Liver (tissue), 8 donors: ENCODE measurements at regions not wholly inside any gene's neighbourhood (a gene's known extent, or its start where the extent isn't known, plus 50 kb on each side); places are given as distances from the start of the nearest gene placed in this dataset.

Experiments
- DNase-seq: peaks from one replicate; pipeline ENCODE4 v3.0.0-alpha.2; 2017; ENCODE audit warnings: low spot score
- H3K27ac ChIP-seq, 2 donors: one replicate each; pipeline ENCODE4 v1.7.0; 2013; ENCODE audit warnings: inconsistent platforms in 2 of 2, low read length in 2 of 2, control low read depth in 1 of 2, low read depth in 1 of 2, mild to moderate bottlenecking in 1 of 2
- H3K27me3 ChIP-seq, 4 donors: one replicate each; pipeline versions ENCODE4 v1.6.1 to v1.7.0; 2013; ENCODE audit warnings: low read length in 3 of 4, inconsistent platforms in 1 of 4, mild to moderate bottlenecking in 1 of 4, moderate library complexity in 1 of 4; ENCODE audit not compliant: control insufficient read depth in 4 of 4, insufficient read depth in 4 of 4
- H3K36me3 ChIP-seq, 4 donors: one replicate each; pipeline versions ENCODE4 v1.6.1 to v1.7.0; 2013; ENCODE audit warnings: low read length in 3 of 4, mild to moderate bottlenecking in 3 of 4, low read depth in 1 of 4, moderate library complexity in 1 of 4; ENCODE audit not compliant: control insufficient read depth in 4 of 4, insufficient read depth in 3 of 4
- H3K4me1 ChIP-seq, 4 donors: one replicate each; pipeline versions ENCODE4 v1.6.1 to v1.7.0; 2013; ENCODE audit warnings: low read length in 3 of 4, mild to moderate bottlenecking in 3 of 4, moderate library complexity in 1 of 4; ENCODE audit not compliant: control insufficient read depth in 4 of 4, insufficient read depth in 4 of 4
- H3K4me3 ChIP-seq, 3 donors: one replicate each; pipeline versions ENCODE4 v1.6.1 to v1.7.0; 2013; ENCODE audit warnings: low read length in 3 of 3, control low read depth in 1 of 3, low read depth in 1 of 3, mild to moderate bottlenecking in 1 of 3
- H3K9ac ChIP-seq, 2 donors: one replicate each; pipeline ENCODE4 v1.7.0; 2013; ENCODE audit warnings: low read length in 2 of 2, mild to moderate bottlenecking in 2 of 2, moderate library complexity in 2 of 2, control low read depth in 1 of 2, low read depth in 1 of 2
- H3K9me3 ChIP-seq, 4 donors: one replicate each; pipeline versions ENCODE4 v1.6.1 to v1.7.0; 2013; ENCODE audit warnings: low read length in 3 of 4; ENCODE audit not compliant: control insufficient read depth in 4 of 4
- ATF3 ChIP-seq: IDR thresholded peaks from 2 replicates; pipeline ENCODE4 v1.6.1; 2016; ENCODE audit warnings: antibody characterized with exemption
- EGR1 ChIP-seq, 2 donors: IDR thresholded peaks; 2 replicates each; pipeline ENCODE4 v1.6.1; 2016 to 2018; ENCODE audit warnings: antibody characterized with exemption in 2 of 2, low read depth in 2 of 2
- FOXA1 ChIP-seq: IDR thresholded peaks from 2 replicates; pipeline ENCODE4 v1.6.1; 2016; ENCODE audit warnings: antibody characterized with exemption
- FOXA2 ChIP-seq: IDR thresholded peaks from 2 replicates; pipeline ENCODE4 v1.6.1; 2016; ENCODE audit warnings: antibody characterized with exemption
- GABPA ChIP-seq, 2 donors: IDR thresholded peaks in 1 of 2; conservative IDR thresholded peaks in 1 of 2; 2 replicates each; pipeline ENCODE4 v1.6.1; 2016; ENCODE audit warnings: antibody characterized with exemption in 2 of 2, mild to moderate bottlenecking in 1 of 2, moderate library complexity in 1 of 2
- HNF4A ChIP-seq, 2 donors: conservative IDR thresholded peaks; 2 replicates each; pipeline ENCODE4 v1.6.1; 2016; ENCODE audit warnings: antibody characterized with exemption in 2 of 2, mild to moderate bottlenecking in 2 of 2
- HNF4G ChIP-seq: IDR thresholded peaks from 2 replicates; pipeline ENCODE4 v1.6.1; 2016; ENCODE audit warnings: antibody characterized with exemption
- JUND ChIP-seq, 2 donors: IDR thresholded peaks; 2 replicates each; pipeline ENCODE4 v1.6.1; 2016; ENCODE audit warnings: antibody characterized with exemption in 2 of 2
- NR2F2 ChIP-seq: IDR thresholded peaks from 2 replicates; pipeline ENCODE4 v1.6.1; 2016; ENCODE audit warnings: antibody characterized with exemption
- RAD21 ChIP-seq, 2 donors: IDR thresholded peaks; 2 replicates each; pipeline ENCODE4 v1.6.1; 2016; ENCODE audit warnings: antibody characterized with exemption in 2 of 2, mild to moderate bottlenecking in 2 of 2
- RXRA ChIP-seq, 2 donors: IDR thresholded peaks; 2 replicates each; pipeline ENCODE4 v1.6.1; 2017 to 2018; ENCODE audit warnings: antibody characterized with exemption in 2 of 2, mild to moderate bottlenecking in 1 of 2
- SP1 ChIP-seq: IDR thresholded peaks from 2 replicates; pipeline ENCODE4 v1.6.1; 2018; ENCODE audit warnings: antibody characterized with exemption, mild to moderate bottlenecking
- TAF1 ChIP-seq: conservative IDR thresholded peaks from 2 replicates; pipeline ENCODE4 v1.6.1; 2016; ENCODE audit warnings: antibody characterized with exemption, mild to moderate bottlenecking
- YY1 ChIP-seq: IDR thresholded peaks from 2 replicates; pipeline ENCODE4 v1.6.1; 2016; ENCODE audit warnings: antibody characterized with exemption, mild to moderate bottlenecking
- WGBS: extraction: QIAGEN DNeasy Blood & Tissue Kit; methylation state at CpG from one replicate; pipeline ENCODE4 v1.1.7; 2013; 5-methylcytosine and 5-hydroxymethylcytosine counted together
- TF ChIP-seq, protein P1 (sequence below): IDR thresholded peaks from 2 replicates; pipeline ENCODE4 v1.6.1; 2016; ENCODE audit warnings: antibody characterized with exemption, mild to moderate bottlenecking
- TF ChIP-seq, protein P2 (sequence below): fragments of 150-350 bp; IDR thresholded peaks from 2 replicates; pipeline ENCODE4 v1.5.1; 2017; ENCODE audit warnings: improper control_type of control experiment, low read depth, low read length; ENCODE audit not compliant: missing input control
- TF ChIP-seq, protein P3 (sequence below): IDR thresholded peaks from 2 replicates; pipeline ENCODE4 v1.6.1; 2016; ENCODE audit warnings: antibody characterized with exemption
- donor health status: healthy.
- donor health status: healthy.
- donor health status: healthy.
- donor health status: healthy.
- donor health status: healthy.

DNA sequence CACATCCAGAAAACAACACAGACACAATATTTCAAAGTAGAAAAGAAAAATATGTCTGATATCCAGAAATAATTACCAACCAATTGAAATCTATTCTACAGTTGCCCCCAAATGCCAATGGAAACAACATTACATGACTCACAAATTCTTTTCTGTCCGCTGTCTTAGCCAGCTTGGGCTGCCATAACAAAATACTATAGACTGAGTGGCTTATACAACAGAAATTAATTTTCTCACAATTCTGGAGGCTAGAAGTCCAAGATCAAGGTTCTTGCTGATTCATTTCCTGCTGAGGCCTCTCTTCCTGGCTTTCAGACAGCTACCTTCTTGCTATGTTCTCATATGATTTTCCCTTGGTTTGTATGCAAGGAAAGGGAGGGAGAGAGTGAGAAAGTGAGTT, 698.1 kb downstream of the DHX35 start:
- 92% methylated on average over 1 of the region's 1 CpG for WGBS
- no peak overlapping the region for H3K9ac ChIP-seq
- DNase-seq, result no peak
- H3K4me3 ChIP-seq, result no peak overlapping the region
- no peak overlapping the region for H3K27ac ChIP-seq
- H3K36me3 ChIP-seq, result no peaks in the 10 kb centered on the region
- peaks cover 0 to 6% (median 0%) of the 10 kb centered on the region in 4 donors for H3K27me3 ChIP-seq
- peaks cover 0 to 2% (median 0%) of the 10 kb centered on the region in 4 donors for H3K9me3 ChIP-seq
- no peak for TF ChIP-seq FOXA1
- no peak for TF ChIP-seq TAF1
- TF ChIP-seq RAD21 (IDR thresholded peaks at IDR 0.05), result no peak
- no peak for TF ChIP-seq JUND (IDR thresholded peaks at IDR 0.05)
- no peak for TF ChIP-seq SP1
- no peak for TF ChIP-seq HNF4G
- no peak for TF ChIP-seq HNF4A (conservative IDR thresholded peaks at IDR 0.05)
- TF ChIP-seq, protein P1, sequence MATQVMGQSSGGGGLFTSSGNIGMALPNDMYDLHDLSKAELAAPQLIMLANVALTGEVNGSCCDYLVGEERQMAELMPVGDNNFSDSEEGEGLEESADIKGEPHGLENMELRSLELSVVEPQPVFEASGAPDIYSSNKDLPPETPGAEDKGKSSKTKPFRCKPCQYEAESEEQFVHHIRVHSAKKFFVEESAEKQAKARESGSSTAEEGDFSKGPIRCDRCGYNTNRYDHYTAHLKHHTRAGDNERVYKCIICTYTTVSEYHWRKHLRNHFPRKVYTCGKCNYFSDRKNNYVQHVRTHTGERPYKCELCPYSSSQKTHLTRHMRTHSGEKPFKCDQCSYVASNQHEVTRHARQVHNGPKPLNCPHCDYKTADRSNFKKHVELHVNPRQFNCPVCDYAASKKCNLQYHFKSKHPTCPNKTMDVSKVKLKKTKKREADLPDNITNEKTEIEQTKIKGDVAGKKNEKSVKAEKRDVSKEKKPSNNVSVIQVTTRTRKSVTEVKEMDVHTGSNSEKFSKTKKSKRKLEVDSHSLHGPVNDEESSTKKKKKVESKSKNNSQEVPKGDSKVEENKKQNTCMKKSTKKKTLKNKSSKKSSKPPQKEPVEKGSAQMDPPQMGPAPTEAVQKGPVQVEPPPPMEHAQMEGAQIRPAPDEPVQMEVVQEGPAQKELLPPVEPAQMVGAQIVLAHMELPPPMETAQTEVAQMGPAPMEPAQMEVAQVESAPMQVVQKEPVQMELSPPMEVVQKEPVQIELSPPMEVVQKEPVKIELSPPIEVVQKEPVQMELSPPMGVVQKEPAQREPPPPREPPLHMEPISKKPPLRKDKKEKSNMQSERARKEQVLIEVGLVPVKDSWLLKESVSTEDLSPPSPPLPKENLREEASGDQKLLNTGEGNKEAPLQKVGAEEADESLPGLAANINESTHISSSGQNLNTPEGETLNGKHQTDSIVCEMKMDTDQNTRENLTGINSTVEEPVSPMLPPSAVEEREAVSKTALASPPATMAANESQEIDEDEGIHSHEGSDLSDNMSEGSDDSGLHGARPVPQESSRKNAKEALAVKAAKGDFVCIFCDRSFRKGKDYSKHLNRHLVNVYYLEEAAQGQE, result no peak
- TF ChIP-seq FOXA2, result no peak
- TF ChIP-seq, protein P2, sequence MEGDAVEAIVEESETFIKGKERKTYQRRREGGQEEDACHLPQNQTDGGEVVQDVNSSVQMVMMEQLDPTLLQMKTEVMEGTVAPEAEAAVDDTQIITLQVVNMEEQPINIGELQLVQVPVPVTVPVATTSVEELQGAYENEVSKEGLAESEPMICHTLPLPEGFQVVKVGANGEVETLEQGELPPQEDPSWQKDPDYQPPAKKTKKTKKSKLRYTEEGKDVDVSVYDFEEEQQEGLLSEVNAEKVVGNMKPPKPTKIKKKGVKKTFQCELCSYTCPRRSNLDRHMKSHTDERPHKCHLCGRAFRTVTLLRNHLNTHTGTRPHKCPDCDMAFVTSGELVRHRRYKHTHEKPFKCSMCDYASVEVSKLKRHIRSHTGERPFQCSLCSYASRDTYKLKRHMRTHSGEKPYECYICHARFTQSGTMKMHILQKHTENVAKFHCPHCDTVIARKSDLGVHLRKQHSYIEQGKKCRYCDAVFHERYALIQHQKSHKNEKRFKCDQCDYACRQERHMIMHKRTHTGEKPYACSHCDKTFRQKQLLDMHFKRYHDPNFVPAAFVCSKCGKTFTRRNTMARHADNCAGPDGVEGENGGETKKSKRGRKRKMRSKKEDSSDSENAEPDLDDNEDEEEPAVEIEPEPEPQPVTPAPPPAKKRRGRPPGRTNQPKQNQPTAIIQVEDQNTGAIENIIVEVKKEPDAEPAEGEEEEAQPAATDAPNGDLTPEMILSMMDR, result no peak
- TF ChIP-seq ATF3, result no peak
- no peak for TF ChIP-seq NR2F2
- no peaks in the 10 kb centered on the region for H3K4me1 ChIP-seq

DNA sequence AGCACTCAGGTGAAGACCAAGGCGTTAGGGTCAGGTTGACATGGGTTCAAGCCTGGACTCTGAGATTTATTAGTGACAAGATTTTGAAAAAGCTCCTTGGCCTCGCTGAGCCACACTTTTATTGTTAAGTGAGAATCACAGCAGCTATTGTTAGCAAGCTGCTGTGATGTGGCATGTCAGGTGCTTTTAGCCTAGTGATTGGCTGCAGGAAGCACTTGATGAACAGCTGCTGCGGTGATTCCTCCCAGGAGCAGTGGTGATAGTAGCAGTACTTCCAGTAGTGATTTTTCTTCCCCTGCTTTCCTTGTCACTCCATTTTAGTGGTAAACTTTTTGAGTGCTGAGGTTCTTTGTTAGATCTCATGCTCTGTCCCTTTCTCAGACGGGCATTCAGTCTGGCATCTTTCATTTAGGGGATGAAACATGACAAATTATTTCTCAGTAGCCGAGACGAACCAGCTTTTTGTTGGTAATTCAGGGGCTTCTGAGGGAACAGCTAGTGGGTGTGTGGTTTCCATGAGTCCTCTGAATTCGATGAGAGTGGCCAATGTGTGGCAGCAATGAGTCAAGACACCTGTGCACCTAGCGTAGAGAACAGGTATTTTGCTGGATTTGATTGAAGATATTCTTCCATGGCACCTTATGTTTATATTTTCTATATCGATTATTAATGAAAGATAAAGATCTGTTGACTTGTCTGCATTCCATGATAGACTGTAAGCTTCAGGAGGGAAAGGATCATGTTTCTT, 696.7 kb downstream of the DHX35 start:
- H3K9ac ChIP-seq, result no peak overlapping the region
- H3K4me1 ChIP-seq, result no peaks in the 10 kb centered on the region
- TF ChIP-seq HNF4A (conservative IDR thresholded peaks at IDR 0.05) (no peak), RAD21 (IDR thresholded peaks at IDR 0.05) (peak in 1 of 2 donors; percentile 24)
- no peak overlapping the region for H3K4me3 ChIP-seq
- no peak for DNase-seq
- 71% methylated on average over 9 of the region's 9 CpGs for WGBS
- H3K9me3 ChIP-seq, result peaks cover 0 to 2% (median 0%) of the 10 kb centered on the region in 4 donors
- H3K36me3 ChIP-seq, result no peaks in the 10 kb centered on the region
- H3K27me3 ChIP-seq, result peaks cover 0 to 4% (median 0%) of the 10 kb centered on the region in 4 donors
- no peak overlapping the region for H3K27ac ChIP-seq

- Histone ChIP-seq H3K4me3 (no peak overlapping the region), H3K9ac (no peak overlapping the region), H3K9me3 (no peaks in the 10 kb centered on the region), H3K4me1 (no peaks in the 10 kb centered on the region), H3K27ac (no peak overlapping the region), H3K36me3 (no peaks in the 10 kb centered on the region), H3K27me3 (no peaks in the 10 kb centered on the region)
- 78% methylated on average over 4 of the region's 4 CpGs for WGBS
- DNase-seq, result no peak
- no peak for TF ChIP-seq FOXA1
- no peak for TF ChIP-seq NR2F2
- no peak for TF ChIP-seq GABPA (IDR thresholded peaks at IDR 0.05 in 1 of 2, conservative IDR thresholded peaks at IDR 0.05 in 1 of 2)
- no peak for TF ChIP-seq SP1
- TF ChIP-seq JUND (IDR thresholded peaks at IDR 0.05), result no peak
- no peak for TF ChIP-seq ATF3
- TF ChIP-seq RXRA (IDR thresholded peaks at IDR 0.05), result no peak
- TF ChIP-seq, protein P3, sequence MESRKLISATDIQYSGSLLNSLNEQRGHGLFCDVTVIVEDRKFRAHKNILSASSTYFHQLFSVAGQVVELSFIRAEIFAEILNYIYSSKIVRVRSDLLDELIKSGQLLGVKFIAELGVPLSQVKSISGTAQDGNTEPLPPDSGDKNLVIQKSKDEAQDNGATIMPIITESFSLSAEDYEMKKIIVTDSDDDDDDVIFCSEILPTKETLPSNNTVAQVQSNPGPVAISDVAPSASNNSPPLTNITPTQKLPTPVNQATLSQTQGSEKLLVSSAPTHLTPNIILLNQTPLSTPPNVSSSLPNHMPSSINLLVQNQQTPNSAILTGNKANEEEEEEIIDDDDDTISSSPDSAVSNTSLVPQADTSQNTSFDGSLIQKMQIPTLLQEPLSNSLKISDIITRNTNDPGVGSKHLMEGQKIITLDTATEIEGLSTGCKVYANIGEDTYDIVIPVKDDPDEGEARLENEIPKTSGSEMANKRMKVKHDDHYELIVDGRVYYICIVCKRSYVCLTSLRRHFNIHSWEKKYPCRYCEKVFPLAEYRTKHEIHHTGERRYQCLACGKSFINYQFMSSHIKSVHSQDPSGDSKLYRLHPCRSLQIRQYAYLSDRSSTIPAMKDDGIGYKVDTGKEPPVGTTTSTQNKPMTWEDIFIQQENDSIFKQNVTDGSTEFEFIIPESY, result no peak
- TF ChIP-seq, protein P2, result no peak
- no peak for TF ChIP-seq YY1
- TF ChIP-seq EGR1 (IDR thresholded peaks at IDR 0.05; ENCODE audit: low read depth in 2 of 2), result no peak
Measured at GRCh38 chr20:39654171-39654570, 692.0 kb downstream of the DHX35 start.
